Coronary artery (tissue), 2 donors: ENCODE measurements at regions not wholly inside any gene's neighbourhood (a gene's known extent, or its start where the extent isn't known, plus 50 kb on each side); places are given as distances from the start of the nearest gene placed in this dataset.

Experiments used
- DNase-seq: peaks from one replicate; pipeline ENCODE4 v3.0.0-alpha.2; 2017; ENCODE audit warnings: low spot score
- H3K27ac ChIP-seq, 2 donors: fragments of 200-600 bp; sonication (generic); one replicate each; pipeline ENCODE4 v1.5.1; 2016 to 2019
- H3K4me3 ChIP-seq: fragments of 200-600 bp; sonication (generic); 2 replicates; pipeline ENCODE4 v1.5.1; 2016; ENCODE audit warnings: mild to moderate bottlenecking, moderate library complexity
- TF ChIP-seq, protein P1 (sequence below): fragments of 200-600 bp; sonication (generic); IDR thresholded peaks from one replicate; pipeline ENCODE4 v1.5.1; 2019; ENCODE audit warnings: antibody characterized with exemption

DNA sequence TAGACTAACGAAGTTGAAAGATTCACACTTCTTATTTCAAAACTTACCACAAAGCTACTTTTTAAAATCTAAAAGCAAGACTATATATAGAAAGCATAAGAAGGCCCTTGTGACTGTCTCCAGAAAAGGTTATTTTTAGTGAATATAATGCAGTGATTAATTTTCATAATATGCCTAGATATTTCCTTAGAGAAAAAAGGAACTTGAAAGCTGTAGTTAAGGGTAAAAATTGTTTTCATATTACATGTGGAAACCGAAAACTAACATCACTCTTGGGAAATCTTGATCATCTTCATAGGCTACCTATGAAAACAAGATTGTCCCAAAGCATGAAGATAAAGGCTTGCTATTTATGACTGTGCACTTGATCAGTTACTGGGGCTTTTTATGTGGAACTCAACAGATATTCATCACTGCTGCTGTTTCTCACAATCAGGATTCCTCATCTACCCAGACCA, 223.2 kb downstream of the SH2D4B start:
- no peak for DNase-seq
- no peak overlapping the region for H3K27ac ChIP-seq
- H3K4me3 ChIP-seq, result no peak overlapping the region
- TF ChIP-seq, protein P1, sequence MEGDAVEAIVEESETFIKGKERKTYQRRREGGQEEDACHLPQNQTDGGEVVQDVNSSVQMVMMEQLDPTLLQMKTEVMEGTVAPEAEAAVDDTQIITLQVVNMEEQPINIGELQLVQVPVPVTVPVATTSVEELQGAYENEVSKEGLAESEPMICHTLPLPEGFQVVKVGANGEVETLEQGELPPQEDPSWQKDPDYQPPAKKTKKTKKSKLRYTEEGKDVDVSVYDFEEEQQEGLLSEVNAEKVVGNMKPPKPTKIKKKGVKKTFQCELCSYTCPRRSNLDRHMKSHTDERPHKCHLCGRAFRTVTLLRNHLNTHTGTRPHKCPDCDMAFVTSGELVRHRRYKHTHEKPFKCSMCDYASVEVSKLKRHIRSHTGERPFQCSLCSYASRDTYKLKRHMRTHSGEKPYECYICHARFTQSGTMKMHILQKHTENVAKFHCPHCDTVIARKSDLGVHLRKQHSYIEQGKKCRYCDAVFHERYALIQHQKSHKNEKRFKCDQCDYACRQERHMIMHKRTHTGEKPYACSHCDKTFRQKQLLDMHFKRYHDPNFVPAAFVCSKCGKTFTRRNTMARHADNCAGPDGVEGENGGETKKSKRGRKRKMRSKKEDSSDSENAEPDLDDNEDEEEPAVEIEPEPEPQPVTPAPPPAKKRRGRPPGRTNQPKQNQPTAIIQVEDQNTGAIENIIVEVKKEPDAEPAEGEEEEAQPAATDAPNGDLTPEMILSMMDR, result no peak

DNA sequence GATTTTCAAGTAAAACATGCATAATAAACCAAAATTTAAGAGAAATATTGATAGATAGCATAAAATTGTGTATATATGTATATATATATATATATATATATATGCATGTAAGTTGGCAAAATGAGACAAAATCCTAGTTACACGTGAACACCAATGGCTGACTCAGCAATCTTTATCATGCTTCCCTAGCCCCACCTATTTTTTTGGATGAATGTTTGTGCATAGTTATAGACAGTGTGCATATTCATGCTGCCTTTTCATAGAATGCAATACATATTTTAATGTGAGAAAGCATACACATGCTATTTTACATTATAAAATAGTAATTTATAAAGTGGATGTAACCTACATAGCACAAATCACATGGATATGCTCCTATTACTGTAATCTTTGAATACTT, 230.3 kb downstream of the SH2D4B start:
- Histone ChIP-seq H3K4me3 (no peak overlapping the region), H3K27ac (no peak overlapping the region)
- TF ChIP-seq, protein P1, result no peak
- DNase-seq, result no peak

DNA sequence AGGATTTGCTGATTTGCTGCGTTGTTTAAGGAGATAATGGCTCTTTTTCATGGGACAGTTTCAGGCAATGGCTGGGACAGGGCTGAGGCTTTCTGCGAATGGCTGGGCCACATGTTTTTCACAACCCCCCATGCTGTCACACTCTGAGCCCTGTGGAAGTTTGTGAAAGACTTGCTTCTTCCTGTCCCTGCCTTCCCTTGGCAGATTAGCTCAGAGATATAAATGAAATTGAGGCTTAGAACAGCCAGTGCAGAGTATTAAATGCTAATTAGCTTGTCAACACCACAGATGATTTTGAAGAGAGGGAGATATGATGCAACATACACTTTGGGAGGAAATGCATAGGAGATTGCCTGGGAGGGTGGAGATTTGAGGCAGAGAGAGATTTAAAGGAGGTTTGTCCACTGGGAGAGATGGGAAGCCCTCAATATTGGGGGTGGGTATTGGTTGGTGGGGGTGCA, 232.0 kb downstream of the SH2D4B start:
- TF ChIP-seq, protein P1, result no peak
- Histone ChIP-seq H3K27ac (no peak overlapping the region), H3K4me3 (no peak overlapping the region)
- DNase-seq, result no peak

DNA sequence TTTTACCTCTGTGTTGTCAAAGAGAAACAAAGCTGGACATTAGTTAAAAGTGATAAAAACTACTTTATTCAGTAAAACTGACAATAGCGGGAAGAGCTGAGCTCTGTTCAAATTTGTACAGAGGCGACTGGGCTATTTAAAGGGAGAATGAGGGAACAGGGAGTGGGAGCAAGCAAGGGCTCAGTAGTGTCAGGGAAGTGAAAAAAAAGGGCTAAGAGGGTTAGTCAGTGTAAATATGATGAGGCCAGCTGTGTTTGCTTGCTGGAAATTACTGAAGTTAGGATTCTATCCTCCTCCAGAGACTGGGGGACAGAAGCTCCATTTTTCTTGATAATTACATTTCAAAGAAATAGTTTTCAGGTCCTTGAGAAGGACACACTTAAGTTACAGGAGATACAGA, 232.5 kb downstream of the SH2D4B start:
- H3K4me3 ChIP-seq, result no peak overlapping the region
- TF ChIP-seq, protein P1, result no peak
- no peak for DNase-seq

DNA sequence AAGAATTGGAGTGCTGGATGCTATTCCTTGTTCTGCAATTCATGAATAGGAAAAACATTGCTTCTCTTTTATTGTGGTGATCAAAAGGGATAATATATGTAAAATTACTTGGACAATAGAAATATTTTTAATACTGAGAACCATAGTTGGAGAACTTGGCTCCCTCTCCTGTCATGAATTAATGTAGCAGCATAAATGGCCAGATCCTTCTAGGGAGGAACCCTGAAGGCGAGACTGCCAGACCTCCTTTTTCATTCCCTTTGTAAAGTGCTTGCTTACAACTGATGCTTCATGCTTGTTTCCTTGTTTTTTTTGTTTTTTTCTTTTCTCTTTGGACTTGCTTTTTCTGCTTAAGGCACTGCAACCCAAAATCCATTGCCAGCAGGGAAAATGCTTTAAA, 233.6 kb downstream of the SH2D4B start:
- Histone ChIP-seq H3K27ac (no peak overlapping the region), H3K4me3 (no peak overlapping the region)
- DNase-seq, result no peak
- TF ChIP-seq, protein P1, result no peak

More for the DNA sequence above, 232.5 kb downstream of the SH2D4B start:
- H3K27ac ChIP-seq, result no peak overlapping the region

DNA sequence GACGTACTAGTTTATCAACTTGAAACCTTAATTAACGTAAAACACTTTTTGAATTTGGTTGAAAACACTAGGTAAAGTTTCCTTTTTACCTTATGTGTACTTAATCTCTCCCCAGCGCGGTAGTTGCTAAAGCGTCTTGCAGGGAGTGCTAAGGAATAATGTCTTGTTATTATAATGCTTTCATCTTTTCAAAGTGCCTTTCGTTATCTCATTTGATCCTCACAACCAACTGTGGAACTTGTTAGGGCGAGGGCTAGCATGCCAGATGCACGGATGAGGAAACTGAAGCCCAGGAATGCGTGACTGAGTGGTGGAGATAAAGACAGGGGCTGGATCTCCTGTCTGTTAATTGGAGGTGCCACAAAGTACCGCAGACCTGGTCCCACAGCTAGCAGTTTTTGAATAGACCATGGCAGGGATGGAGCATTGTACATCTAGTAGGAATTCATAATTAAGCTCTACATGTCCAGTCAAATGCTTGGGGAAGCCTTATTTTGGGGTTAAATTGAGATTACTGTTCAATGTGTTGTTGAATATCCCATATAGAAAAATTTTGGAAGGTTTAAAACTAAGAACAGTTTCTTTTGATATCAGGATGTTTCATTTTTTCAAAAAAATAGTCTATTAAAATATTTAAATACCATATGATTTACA, 234.3 kb downstream of the SH2D4B start:
- Histone ChIP-seq H3K27ac (no peak overlapping the region), H3K4me3 (no peak overlapping the region)
- TF ChIP-seq, protein P1, result no peak
- no peak for DNase-seq

DNA sequence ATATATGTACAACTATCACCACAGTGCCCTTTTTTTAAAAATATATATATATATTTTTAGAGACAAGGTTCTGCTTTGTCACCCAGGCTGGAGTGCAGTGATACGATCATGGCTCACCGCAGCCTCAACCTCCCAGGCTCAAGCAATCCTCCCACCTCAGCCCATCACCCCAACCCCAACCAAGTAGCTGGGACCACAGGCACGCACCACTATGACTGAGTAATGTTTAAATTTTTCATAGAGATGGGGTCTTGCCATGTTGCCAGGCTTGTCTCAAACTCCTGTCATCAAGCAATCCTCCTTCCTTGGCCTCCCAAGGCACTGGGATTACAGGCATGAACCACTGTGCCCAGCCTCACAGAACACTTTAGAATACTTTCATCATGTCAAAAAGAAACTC, 234.9 kb downstream of the SH2D4B start:
- TF ChIP-seq, protein P1, result no peak
- Histone ChIP-seq H3K4me3 (no peak overlapping the region), H3K27ac (no peak overlapping the region)
- DNase-seq, result no peak
